Adrenal gland (tissue), 9 donors: ENCODE measurements at regions not wholly inside any gene's neighbourhood (a gene's known extent, or its start where the extent isn't known, plus 50 kb on each side); places are given as distances from the start of the nearest gene placed in this dataset.

ENCODE experiments used
- DNase-seq, 7 donors: peaks; one replicate each; pipeline ENCODE4 v3.0.0-alpha.2; 2019 to 2020
- H3K27ac ChIP-seq, 5 donors: fragments of 200-600 bp; sonication (generic) in 4 of 5; 1 replicate in 3 of 5; 2 replicates in 2 of 5; pipeline versions ENCODE4 v1.5.1 to v1.8.0; 2016 to 2020; ENCODE audit warnings: mild to moderate bottlenecking in 1 of 5
- H3K27me3 ChIP-seq: fragments of 200-600 bp; 2 replicates; pipeline ENCODE4 v1.8.0; 2021
- H3K36me3 ChIP-seq, 2 donors: fragments of 200-600 bp; replicated peaks in 1 of 2; 1 replicate in 1 of 2; 2 replicates in 1 of 2; pipeline versions ENCODE4 v1.5.1 to v1.8.0; 2018 to 2022
- H3K4me1 ChIP-seq, 2 donors: fragments of 200-600 bp; replicated peaks in 1 of 2; 1 replicate in 1 of 2; 2 replicates in 1 of 2; pipeline versions ENCODE4 v1.5.1 to v1.8.0; 2018 to 2021
- H3K4me3 ChIP-seq, 4 donors: fragments of 200-600 bp; sonication (generic) in 3 of 4; one replicate each; pipeline ENCODE4 v1.5.1; 2016 to 2018
- H3K9me3 ChIP-seq, 3 donors: fragments of 200-600 bp; sonication (generic) in 1 of 3; replicated peaks in 1 of 3; 1 replicate in 2 of 3; 2 replicates in 1 of 3; pipeline versions ENCODE4 v1.5.1 to v1.8.0; 2016 to 2021
- CTCF ChIP-seq, 6 experiments: fragments of 450-650 bp in 4 of 6; fragments of 200-600 bp in 2 of 6; sonication (generic) in 1 of 6; IDR thresholded peaks; 1 replicate in 5 of 6; 2 replicates in 1 of 6; pipeline versions ENCODE4 v1.5.1 to v1.8.0; 2016 to 2021; ENCODE audit warnings: antibody characterized with exemption in 6 of 6, mild to moderate bottlenecking in 2 of 6, moderate library complexity in 1 of 6
- POLR2A ChIP-seq, 2 donors: fragments of 450-650 bp; IDR thresholded peaks; one replicate each; pipeline ENCODE4 v1.6.1; 2017; ENCODE audit warnings: antibody characterized with exemption in 2 of 2, mild to moderate bottlenecking in 2 of 2, moderate library complexity in 1 of 2
- WGBS, 4 donors: extraction: QIAGEN DNeasy Blood & Tissue Kit in 2 of 4; methylation state at CpG; one replicate each; pipeline versions ENCODE4 v1.1.5 to v1.1.7; 2013 to 2017; 5-methylcytosine and 5-hydroxymethylcytosine counted together
- intact Hi-C, 2 donors: fragments of 100-400 bp; cut with DNase I; formaldehyde crosslinking; loops; one replicate each; pipeline versions ENCODE4 v1.14.1 to v1.15.0; 2022 to 2023
- donor health status: healthy with polysubstance abuse.
- donor health status: Bipolar disorder and iron deficiency.
- donor health status: DM: yes; HTN: yes; CAD: no.
- donor health status: DM: no; HTN: no; CAD: no.
- donor health status: DM: no; HTN: no; CAD: no.

GRCh38 chr12:58651850-58652249 is 268.5 kb downstream of the LRIG3 start:
- no peaks in the 10 kb centered on the region for H3K9me3 ChIP-seq
- no peaks in the 10 kb centered on the region for H3K4me1 ChIP-seq
- no peaks in the 10 kb centered on the region for H3K36me3 ChIP-seq
- no peak overlapping the region for H3K4me3 ChIP-seq
- no peak overlapping the region for H3K27ac ChIP-seq
- H3K27me3 ChIP-seq, result no peaks in the 10 kb centered on the region
- 70 to 92% (median 82%) methylated on average over 3 of the region's 3 CpGs for WGBS, 4 donors
- no peak for DNase-seq
- TF ChIP-seq CTCF (IDR thresholded peaks at IDR 0.05) (no peak), POLR2A (IDR thresholded peaks at IDR 0.05) (no peak)
- intact Hi-C loops, result no loop called here

- 38 to 49% (median 46%) methylated on average over 2 of the region's 2 CpGs for WGBS, 4 donors
- no peak overlapping the region for H3K27ac ChIP-seq
- no peaks in the 10 kb centered on the region for H3K27me3 ChIP-seq
- TF ChIP-seq POLR2A (IDR thresholded peaks at IDR 0.05) (no peak), CTCF (IDR thresholded peaks at IDR 0.05) (no peak)
- no peaks in the 10 kb centered on the region for H3K9me3 ChIP-seq
- H3K4me1 ChIP-seq, result no peaks in the 10 kb centered on the region
- intact Hi-C loops, result no loop called here
- DNase-seq, result no peak
- no peaks in the 10 kb centered on the region for H3K36me3 ChIP-seq
- no peak overlapping the region for H3K4me3 ChIP-seq
Measured at GRCh38 chr12:58654021-58654420, 266.3 kb downstream of the LRIG3 start.

- no peaks in the 10 kb centered on the region for H3K27me3 ChIP-seq
- no peak for TF ChIP-seq CTCF (IDR thresholded peaks at IDR 0.05)
- TF ChIP-seq POLR2A (IDR thresholded peaks at IDR 0.05), result no peak
- no peaks in the 10 kb centered on the region for H3K4me1 ChIP-seq
- 81 to 95% (median 86%) methylated on average over 2 to 6 of the region's 6 CpGs for WGBS, 4 donors
- no peak overlapping the region for H3K4me3 ChIP-seq
- DNase-seq, result no peak
- no peaks in the 10 kb centered on the region for H3K9me3 ChIP-seq
- no peaks in the 10 kb centered on the region for H3K36me3 ChIP-seq
- H3K27ac ChIP-seq, result no peak overlapping the region
- intact Hi-C loops, result no loop called here
Measured at GRCh38 chr12:58655375-58655774, 264.9 kb downstream of the LRIG3 start.

GRCh38 chr12:58656254-58657009 is 263.9 kb downstream of the LRIG3 start:
- Histone ChIP-seq H3K36me3 (no peaks in the 10 kb centered on the region), H3K27me3 (no peaks in the 10 kb centered on the region), H3K27ac (no peak overlapping the region), H3K4me1 (no peaks in the 10 kb centered on the region), H3K9me3 (no peaks in the 10 kb centered on the region), H3K4me3 (no peak overlapping the region)
- TF ChIP-seq CTCF (IDR thresholded peaks at IDR 0.05), result no peak
- TF ChIP-seq POLR2A (IDR thresholded peaks at IDR 0.05), result no peak
- 81 to 94% (median 91%) methylated on average over 3 of the region's 3 CpGs; no CpG with 5 or more reads in 1 of the 4 donors for WGBS, 4 donors
- DNase-seq, result no peak
- intact Hi-C loops, result no loop called here
